ENCODE measurements at regions not wholly inside any gene's neighbourhood (a gene's known extent, or its start where the extent isn't known, plus 50 kb on each side); places are given as distances from the start of the nearest gene placed in this dataset.

GRCh38 chr2:145351864-145352425 is 832.0 kb upstream of the ZEB2 start:
- TF ChIP-seq CTCF (IDR thresholded peaks at IDR 0.05) (no peak), EZH2 (IDR thresholded peaks at IDR 0.05; ENCODE audit: borderline replicate concordance, insufficient read depth, low read depth, low read length, poor library complexity, severe bottlenecking) (no peak)
